IPS-20b (cell line): ENCODE measurements at regions not wholly inside any gene's neighbourhood (a gene's known extent, or its start where the extent isn't known, plus 50 kb on each side); places are given as distances from the start of the nearest gene placed in this dataset.

Source experiments
- H3K27ac ChIP-seq: one replicate; pipeline ENCODE4 v1.5.1; 2013; ENCODE audit warnings: low read length
- H3K27me3 ChIP-seq: 2 replicates; pipeline ENCODE4 v1.6.1; 2013; ENCODE audit warnings: mild to moderate bottlenecking, low read length, inconsistent platforms; ENCODE audit not compliant: insufficient read depth
- H3K36me3 ChIP-seq: 2 replicates; pipeline ENCODE4 v1.6.1; 2013; ENCODE audit warnings: low read depth, mild to moderate bottlenecking, inconsistent platforms, low read length, moderate library complexity; ENCODE audit not compliant: insufficient read depth
- H3K4me1 ChIP-seq: 2 replicates; pipeline ENCODE4 v1.6.1; 2013; ENCODE audit warnings: mild to moderate bottlenecking, control low read depth, inconsistent platforms, low read length, moderate library complexity; ENCODE audit not compliant: insufficient read depth
- H3K4me3 ChIP-seq: 2 replicates; pipeline ENCODE4 v1.5.1; 2013; ENCODE audit warnings: mild to moderate bottlenecking, low read length, inconsistent platforms
- H3K9ac ChIP-seq: 2 replicates; pipeline ENCODE4 v1.6.1; 2013; ENCODE audit warnings: low read depth, mild to moderate bottlenecking, inconsistent platforms, low read length, moderate library complexity
- H3K9me3 ChIP-seq: 2 replicates; pipeline ENCODE4 v1.6.1; 2013; ENCODE audit warnings: mild to moderate bottlenecking, low read depth, low read length, inconsistent platforms; ENCODE audit not compliant: insufficient read depth

- H3K4me1 ChIP-seq, result no peaks in the 10 kb centered on the region
- no peak overlapping the region for H3K4me3 ChIP-seq
- no peaks in the 10 kb centered on the region for H3K27me3 ChIP-seq
- H3K27ac ChIP-seq, result no peak overlapping the region
- H3K36me3 ChIP-seq, result no peaks in the 10 kb centered on the region
- no peak overlapping the region for H3K9ac ChIP-seq
- H3K9me3 ChIP-seq, result no peaks in the 10 kb centered on the region
Measured at GRCh38 chr1:222987674-222988076, 155.4 kb downstream of the TLR5 start.

DNA sequence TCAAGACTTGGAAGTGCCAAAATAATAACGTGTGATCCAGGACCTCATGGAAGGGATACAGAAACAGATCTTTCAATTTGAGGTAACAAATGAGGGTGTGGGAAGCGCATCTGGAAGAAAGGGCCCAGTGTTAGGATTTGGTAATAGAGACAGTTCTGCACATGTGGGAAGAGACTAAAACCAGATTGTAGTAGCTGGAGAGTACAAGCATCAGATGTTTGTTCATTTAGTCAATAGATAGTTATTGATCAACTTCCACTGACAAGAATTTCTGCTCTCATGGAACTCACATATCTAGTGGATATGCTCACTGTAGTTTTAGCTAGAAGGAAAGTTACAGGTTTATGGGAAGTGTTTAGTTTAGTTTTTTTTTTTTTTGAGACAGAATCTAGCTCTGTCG lies 153.6 kb downstream of the TLR5 start:
- Histone ChIP-seq H3K9ac (no peak overlapping the region), H3K27me3 (no peaks in the 10 kb centered on the region), H3K9me3 (no peaks in the 10 kb centered on the region)

GRCh38 chr1:222991177-222991576 lies 151.9 kb downstream of the TLR5 start:
- peaks cover 14% of the 10 kb centered on the region for H3K4me1 ChIP-seq

More for the DNA sequence above, 153.6 kb downstream of the TLR5 start:
- Histone ChIP-seq H3K4me1 (peaks cover 3% of the 10 kb centered on the region; the same call in 1 of the 2 replicates), H3K4me3 (no peak overlapping the region), H3K27ac (no peak overlapping the region), H3K36me3 (no peaks in the 10 kb centered on the region)

DNA sequence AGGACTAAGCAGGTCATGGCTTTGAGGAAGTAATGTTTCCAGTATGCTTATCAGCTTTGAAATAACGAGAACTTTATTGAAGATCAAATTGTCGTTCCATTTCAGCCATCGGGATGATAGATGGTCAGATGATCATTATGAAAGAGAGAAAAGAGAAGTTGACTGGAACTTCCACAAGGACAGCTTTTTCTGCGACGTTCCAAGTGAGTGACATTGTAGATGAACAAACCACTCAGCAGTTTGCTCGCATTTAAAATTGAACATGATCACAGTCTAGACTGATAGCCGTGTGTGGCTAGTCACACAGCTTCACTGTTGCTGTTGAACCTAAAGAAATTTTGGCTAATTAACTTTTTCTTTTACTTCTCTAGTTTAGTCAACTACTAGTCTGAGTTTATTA lies 151.1 kb downstream of the TLR5 start:
- peaks cover 14% of the 10 kb centered on the region for H3K4me1 ChIP-seq
- no peak overlapping the region for H3K9ac ChIP-seq
- H3K9me3 ChIP-seq, result no peaks in the 10 kb centered on the region
- H3K27ac ChIP-seq, result no peak overlapping the region
- no peaks in the 10 kb centered on the region for H3K36me3 ChIP-seq
- H3K27me3 ChIP-seq, result no peaks in the 10 kb centered on the region
- no peak overlapping the region for H3K4me3 ChIP-seq

More at GRCh38 chr1:222991177-222991576, 151.9 kb downstream of the TLR5 start:
- no peaks in the 10 kb centered on the region for H3K36me3 ChIP-seq
- H3K4me3 ChIP-seq, result no peak overlapping the region
- H3K9ac ChIP-seq, result no peak overlapping the region
- H3K27me3 ChIP-seq, result no peaks in the 10 kb centered on the region
- H3K9me3 ChIP-seq, result no peaks in the 10 kb centered on the region
- no peak overlapping the region for H3K27ac ChIP-seq

- H3K4me3 ChIP-seq, result no peak overlapping the region
Measured at GRCh38 chr1:222994511-222995235, 148.4 kb downstream of the TLR5 start.

DNA sequence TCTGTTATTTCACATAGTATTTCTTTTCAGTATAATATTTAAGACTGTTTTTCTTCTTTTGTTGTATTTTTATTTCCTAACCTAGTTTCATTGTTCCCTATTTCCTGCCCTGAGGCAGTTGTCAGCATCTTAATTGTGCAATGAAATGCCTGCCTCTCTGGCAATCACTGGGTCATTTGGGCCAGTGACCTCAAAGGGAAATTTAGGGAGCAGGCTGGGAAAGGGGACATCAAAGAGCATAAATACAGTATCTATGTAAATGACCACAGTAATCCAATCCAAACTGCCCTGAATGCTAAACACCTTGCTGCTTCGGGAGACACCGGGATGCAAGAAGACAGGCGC lies 147.8 kb downstream of the TLR5 start:
- H3K4me1 ChIP-seq, result peaks cover 20% of the 10 kb centered on the region
- H3K9me3 ChIP-seq, result no peaks in the 10 kb centered on the region
- H3K36me3 ChIP-seq, result no peaks in the 10 kb centered on the region
- no peak overlapping the region for H3K9ac ChIP-seq
- H3K27me3 ChIP-seq, result no peaks in the 10 kb centered on the region
- no peak overlapping the region for H3K27ac ChIP-seq
- H3K4me3 ChIP-seq, result no peak overlapping the region

More at GRCh38 chr1:222994511-222995235, 148.4 kb downstream of the TLR5 start:
- no peak overlapping the region for H3K27ac ChIP-seq
- no peaks in the 10 kb centered on the region for H3K36me3 ChIP-seq
- H3K9ac ChIP-seq, result no peak overlapping the region
- H3K9me3 ChIP-seq, result no peaks in the 10 kb centered on the region
- peaks cover 16% of the 10 kb centered on the region for H3K4me1 ChIP-seq
- H3K27me3 ChIP-seq, result no peaks in the 10 kb centered on the region

GRCh38 chr1:222995620-222996309 lies 147.3 kb downstream of the TLR5 start:
- Histone ChIP-seq H3K4me3 (no peak overlapping the region), H3K27ac (no peak overlapping the region), H3K27me3 (no peaks in the 10 kb centered on the region), H3K36me3 (no peaks in the 10 kb centered on the region), H3K9ac (no peak overlapping the region), H3K4me1 (peaks cover 25% of the 10 kb centered on the region), H3K9me3 (no peaks in the 10 kb centered on the region)

DNA sequence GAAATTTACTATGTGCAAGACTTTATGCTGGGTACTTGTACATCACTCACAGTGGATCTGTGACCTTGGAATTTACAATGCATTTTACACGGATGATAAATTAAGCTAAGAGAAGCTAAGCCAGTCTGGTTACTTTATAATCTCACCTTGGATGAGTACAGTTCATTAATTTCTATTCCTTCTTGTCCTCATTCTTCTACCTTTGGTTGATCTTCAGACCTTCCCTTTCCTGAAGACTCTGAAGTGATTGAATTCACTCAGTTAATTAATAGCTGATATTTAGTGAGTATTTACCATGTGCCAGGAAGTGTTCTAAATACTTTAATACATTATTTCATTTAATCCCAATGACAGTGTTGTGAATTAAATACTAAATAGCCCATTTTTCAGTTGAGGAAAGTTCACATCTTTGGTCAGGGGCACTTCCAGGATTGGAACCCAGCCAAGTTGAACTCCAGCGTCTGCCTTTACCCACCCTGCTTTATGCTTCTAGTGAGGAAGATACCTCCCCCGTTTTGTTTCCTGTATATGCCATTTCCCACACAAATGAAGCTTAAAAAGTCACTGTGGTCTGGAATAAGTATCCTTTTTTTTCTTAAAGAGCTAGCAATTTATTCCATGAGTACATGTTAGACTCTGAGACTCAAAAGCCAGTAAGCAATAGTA lies 146.6 kb downstream of the TLR5 start:
- no peaks in the 10 kb centered on the region for H3K36me3 ChIP-seq
- H3K4me1 ChIP-seq, result peaks cover 26% of the 10 kb centered on the region
- H3K9ac ChIP-seq, result no peak overlapping the region
- no peak overlapping the region for H3K4me3 ChIP-seq
- H3K27me3 ChIP-seq, result no peaks in the 10 kb centered on the region
- no peaks in the 10 kb centered on the region for H3K9me3 ChIP-seq
- no peak overlapping the region for H3K27ac ChIP-seq

- H3K4me1 ChIP-seq, result peaks cover 18% of the 10 kb centered on the region; the same call in 1 of the 2 replicates
Measured at GRCh38 chr1:223000632-223001031, 142.4 kb downstream of the TLR5 start.

GRCh38 chr1:223001653-223002634 lies 141.1 kb downstream of the TLR5 start:
- Histone ChIP-seq H3K36me3 (peaks cover 10% of the 10 kb centered on the region; the same call in 1 of the 2 replicates), H3K4me3 (no peak overlapping the region), H3K9ac (no peak overlapping the region), H3K27ac (no peak overlapping the region), H3K4me1 (peaks cover 18% of the 10 kb centered on the region; the same call in 1 of the 2 replicates), H3K27me3 (no peaks in the 10 kb centered on the region), H3K9me3 (no peaks in the 10 kb centered on the region)

More at GRCh38 chr1:223000632-223001031, 142.4 kb downstream of the TLR5 start:
- Histone ChIP-seq H3K9ac (no peak overlapping the region), H3K27me3 (no peaks in the 10 kb centered on the region), H3K4me3 (no peak overlapping the region), H3K27ac (no peak overlapping the region), H3K9me3 (no peaks in the 10 kb centered on the region), H3K36me3 (peaks cover 10% of the 10 kb centered on the region; the same call in 1 of the 2 replicates)

- H3K36me3 ChIP-seq, result peaks cover 10% of the 10 kb centered on the region; the same call in 1 of the 2 replicates
- no peak overlapping the region for H3K4me3 ChIP-seq
- no peak overlapping the region for H3K27ac ChIP-seq
- H3K9ac ChIP-seq, result no peak overlapping the region
- H3K4me1 ChIP-seq, result peaks cover 25% of the 10 kb centered on the region; the same call in 1 of the 2 replicates
- 0 out of 2 replicates have a peak, but pooled peaks cover 5% of the 10 kb centered on the region for H3K27me3 ChIP-seq
- H3K9me3 ChIP-seq, result no peaks in the 10 kb centered on the region
Measured at GRCh38 chr1:223003549-223003948, 139.5 kb downstream of the TLR5 start.
